BLaER1 treated with 17β-estradiol and CSF1 and Interleukin-3, amounts not matched to agents 10 nM and 100 nM (cell line): ENCODE measurements at regions not wholly inside any gene's neighbourhood (a gene's known extent, or its start where the extent isn't known, plus 50 kb on each side); places are given as distances from the start of the nearest gene placed in this dataset.

ENCODE experiments used
- H3K27ac ChIP-seq, 11 experiments: shearing (Covaris generic); formaldehyde crosslinking; 2 replicates each; pipeline ENCODE4 v1.8.1; 2022
- H3K27me3 ChIP-seq, 11 experiments: shearing (Covaris generic); formaldehyde crosslinking; 2 replicates each; pipeline ENCODE4 v1.8.1; 2022
- H3K36me3 ChIP-seq, 11 experiments: shearing (Covaris generic); formaldehyde crosslinking; 2 replicates each; pipeline ENCODE4 v1.8.1; 2022
- H3K4me1 ChIP-seq, 10 experiments: shearing (Covaris generic); formaldehyde crosslinking; 2 replicates each; pipeline ENCODE4 v1.8.1; 2022
- H3K4me2 ChIP-seq, 11 experiments: shearing (Covaris generic); formaldehyde crosslinking; 2 replicates each; pipeline ENCODE4 v1.8.1; 2022
- H3K4me3 ChIP-seq, 10 experiments: shearing (Covaris generic); formaldehyde crosslinking; 2 replicates each; pipeline ENCODE4 v1.8.1; 2022
- H3K9ac ChIP-seq, 11 experiments: shearing (Covaris generic); formaldehyde crosslinking; 2 replicates each; pipeline ENCODE4 v1.8.1; 2022
- H3K9me3 ChIP-seq, 11 experiments: shearing (Covaris generic); formaldehyde crosslinking; replicated peaks in 1 of 11; 2 replicates each; pipeline ENCODE4 v1.8.1; 2022
- H4K20me1 ChIP-seq, 11 experiments: shearing (Covaris generic); formaldehyde crosslinking; 2 replicates each; pipeline ENCODE4 v1.8.1; 2022
- Cebpa-rat ChIP-seq, 11 experiments: shearing (Covaris generic); IDR thresholded peaks; 2 replicates each; pipeline ENCODE4 v1.8.1; 2022

- Histone ChIP-seq H3K4me1 (peaks cover 0 to 58% (median 7%) of the 10 kb centered on the region in 10 experiments; a peak in 10 of 20 replicates), H3K36me3 (no peaks in the 10 kb centered on the region), H3K9ac (no peak overlapping the region), H3K4me3 (no peak overlapping the region), H4K20me1 (no peaks in the 10 kb centered on the region; a peak in 1 of 22 replicates), H3K4me2 (no peak overlapping the region), H3K9me3 (no peaks in the 10 kb centered on the region), H3K27me3 (no peaks in the 10 kb centered on the region), H3K27ac (no peak overlapping the region)
- TF ChIP-seq Cebpa-rat (IDR thresholded peaks at IDR 0.05) = no peak
Measured at GRCh38 chr1:173421286-173421685, 55.8 kb upstream of the PRDX6 start.

GRCh38 chr1:173421789-173422188, 55.3 kb upstream of the PRDX6 start:
- Histone ChIP-seq H3K4me2 (peak overlapping the region in 4 of 11 experiments; percentile 24 to 68 (median 55); a peak in 8 of 22 replicates), H3K27ac (no peak overlapping the region)

GRCh38 chr1:173422456-173422976, 54.6 kb upstream of the PRDX6 start:
- Histone ChIP-seq H3K4me1 (peaks cover 0 to 58% (median 7%) of the 10 kb centered on the region in 10 experiments; a peak in 10 of 20 replicates), H3K9me3 (no peaks in the 10 kb centered on the region), H3K36me3 (no peaks in the 10 kb centered on the region), H3K27me3 (no peaks in the 10 kb centered on the region), H3K4me3 (no peak overlapping the region), H3K27ac (no peak overlapping the region), H3K9ac (no peak overlapping the region), H3K4me2 (peak overlapping the region in 5 of 11 experiments; percentile 24 to 68 (median 46); a peak in 10 of 22 replicates), H4K20me1 (no peaks in the 10 kb centered on the region; a peak in 1 of 22 replicates)
- no peak for TF ChIP-seq Cebpa-rat (IDR thresholded peaks at IDR 0.05)

More at GRCh38 chr1:173421789-173422188, 55.3 kb upstream of the PRDX6 start:
- H4K20me1 ChIP-seq = no peaks in the 10 kb centered on the region; a peak in 1 of 22 replicates
- H3K4me1 ChIP-seq = peaks cover 0 to 62% (median 7%) of the 10 kb centered on the region in 10 experiments; a peak in 10 of 20 replicates
- H3K9me3 ChIP-seq = no peaks in the 10 kb centered on the region
- H3K9ac ChIP-seq = no peak overlapping the region
- H3K27me3 ChIP-seq = no peaks in the 10 kb centered on the region
- TF ChIP-seq Cebpa-rat (IDR thresholded peaks at IDR 0.05) = no peak
- H3K4me3 ChIP-seq = no peak overlapping the region
- no peaks in the 10 kb centered on the region for H3K36me3 ChIP-seq

- peaks cover 0 to 51% (median 7%) of the 10 kb centered on the region in 10 experiments; a peak in 10 of 20 replicates for H3K4me1 ChIP-seq
- H4K20me1 ChIP-seq = no peaks in the 10 kb centered on the region; a peak in 1 of 22 replicates
- no peak overlapping the region for H3K4me3 ChIP-seq
- no peak for TF ChIP-seq Cebpa-rat (IDR thresholded peaks at IDR 0.05)
- no peak overlapping the region for H3K27ac ChIP-seq
- H3K9me3 ChIP-seq = no peaks in the 10 kb centered on the region
- no peaks in the 10 kb centered on the region for H3K27me3 ChIP-seq
- H3K4me2 ChIP-seq = peak overlapping the region in 2 of 11 experiments; percentile 64 to 68; a peak in 3 of 22 replicates
- no peaks in the 10 kb centered on the region for H3K36me3 ChIP-seq
- no peak overlapping the region for H3K9ac ChIP-seq
Measured at GRCh38 chr1:173423291-173423690, 53.8 kb upstream of the PRDX6 start.

- H3K4me3 ChIP-seq = no peak overlapping the region
- H4K20me1 ChIP-seq = no peaks in the 10 kb centered on the region; a peak in 1 of 22 replicates
- no peaks in the 10 kb centered on the region for H3K36me3 ChIP-seq
- H3K4me1 ChIP-seq = peaks cover 6 to 57% (median 14%) of the 10 kb centered on the region in 10 experiments
- no peak for TF ChIP-seq Cebpa-rat (IDR thresholded peaks at IDR 0.05)
- no peak overlapping the region for H3K27ac ChIP-seq
- H3K27me3 ChIP-seq = no peaks in the 10 kb centered on the region
- H3K4me2 ChIP-seq = peak overlapping the region in 2 of 11 experiments; percentile 20 to 45; a peak in 3 of 22 replicates
- no peaks in the 10 kb centered on the region for H3K9me3 ChIP-seq
- no peak overlapping the region for H3K9ac ChIP-seq
Measured at GRCh38 chr1:173424143-173424542, 53.0 kb upstream of the PRDX6 start.

GRCh38 chr1:173424782-173425407, 52.2 kb upstream of the PRDX6 start:
- H3K9me3 ChIP-seq = no peaks in the 10 kb centered on the region
- H3K4me2 ChIP-seq = no peak overlapping the region; a peak in 1 of 22 replicates
- H3K9ac ChIP-seq = no peak overlapping the region
- TF ChIP-seq Cebpa-rat (IDR thresholded peaks at IDR 0.05) = no peak
- no peaks in the 10 kb centered on the region for H3K27me3 ChIP-seq
- H3K4me3 ChIP-seq = no peak overlapping the region
- H4K20me1 ChIP-seq = no peaks in the 10 kb centered on the region; a peak in 1 of 22 replicates
- H3K4me1 ChIP-seq = peaks cover 14 to 63% (median 21%) of the 10 kb centered on the region in 10 experiments
- H3K27ac ChIP-seq = no peak overlapping the region
- H3K36me3 ChIP-seq = no peaks in the 10 kb centered on the region

GRCh38 chr1:173426057-173426456, 51.1 kb upstream of the PRDX6 start:
- no peaks in the 10 kb centered on the region for H3K36me3 ChIP-seq
- no peak overlapping the region for H3K9ac ChIP-seq
- peak overlapping the region in 3 of 11 experiments; percentile 38 to 44 (median 41); a peak in 6 of 22 replicates for H3K4me2 ChIP-seq
- H3K27ac ChIP-seq = no peak overlapping the region
- no peaks in the 10 kb centered on the region; a peak in 1 of 22 replicates for H4K20me1 ChIP-seq
- no peaks in the 10 kb centered on the region for H3K9me3 ChIP-seq
- peaks cover 25 to 71% (median 32%) of the 10 kb centered on the region in 10 experiments for H3K4me1 ChIP-seq
- H3K4me3 ChIP-seq = no peak overlapping the region
- TF ChIP-seq Cebpa-rat (IDR thresholded peaks at IDR 0.05) = no peak
- no peaks in the 10 kb centered on the region for H3K27me3 ChIP-seq

GRCh38 chr1:173427146-173428054, 49.7 kb upstream of the PRDX6 start:
- Histone ChIP-seq H3K4me3 (no peak overlapping the region), H3K4me1 (peaks cover 27 to 64% (median 32%) of the 10 kb centered on the region in 10 experiments)

More at GRCh38 chr1:173427146-173428054, 49.7 kb upstream of the PRDX6 start:
- Histone ChIP-seq H3K36me3 (no peaks in the 10 kb centered on the region), H3K9me3 (no peaks in the 10 kb centered on the region), H4K20me1 (no peaks in the 10 kb centered on the region), H3K4me2 (no peak overlapping the region), H3K27ac (no peak overlapping the region), H3K9ac (no peak overlapping the region), H3K27me3 (no peaks in the 10 kb centered on the region)
- TF ChIP-seq Cebpa-rat (IDR thresholded peaks at IDR 0.05) = no peak; a peak in 1 of 22 replicates
